Breast epithelium (tissue), 3 donors: ENCODE measurements at regions not wholly inside any gene's neighbourhood (a gene's known extent, or its start where the extent isn't known, plus 50 kb on each side); places are given as distances from the start of the nearest gene placed in this dataset.

Source experiments
- CTCF ChIP-seq, 3 donors: fragments of 450-650 bp; IDR thresholded peaks; one replicate each; pipeline ENCODE4 v1.5.1; 2016 to 2017; ENCODE audit warnings: antibody characterized with exemption in 3 of 3, mild to moderate bottlenecking in 3 of 3, moderate library complexity in 3 of 3
- POLR2A ChIP-seq: fragments of 450-650 bp; IDR thresholded peaks from one replicate; pipeline ENCODE4 v1.6.1; 2016; ENCODE audit warnings: antibody characterized with exemption, mild to moderate bottlenecking, moderate library complexity
- POLR2AphosphoS5 ChIP-seq, 3 donors: sonication (generic); formaldehyde crosslinking; IDR thresholded peaks; one replicate each; pipeline ENCODE4 v1.6.1; 2017; ENCODE audit warnings: antibody characterized with exemption in 3 of 3

- no peak for TF ChIP-seq CTCF (IDR thresholded peaks at IDR 0.05)
- TF ChIP-seq POLR2A, result no peak
- TF ChIP-seq POLR2AphosphoS5 (IDR thresholded peaks at IDR 0.05), result no peak
Measured at GRCh38 chr14:62247266-62247665, 485.0 kb downstream of the SNAPC1 start.
